Esophagus squamous epithelium (tissue), 4 donors: ENCODE measurements at regions not wholly inside any gene's neighbourhood (a gene's known extent, or its start where the extent isn't known, plus 50 kb on each side); places are given as distances from the start of the nearest gene placed in this dataset.

ENCODE experiments used
- CTCF ChIP-seq, 6 experiments: fragments of 450-650 bp in 4 of 6; fragments of 200-600 bp in 2 of 6; sonication (generic) in 2 of 6; IDR thresholded peaks; one replicate each; pipeline ENCODE4 v1.5.1; 2016 to 2019; ENCODE audit warnings: antibody characterized with exemption in 6 of 6, mild to moderate bottlenecking in 4 of 6, moderate library complexity in 4 of 6
- POLR2A ChIP-seq, 4 donors: fragments of 450-650 bp; IDR thresholded peaks; one replicate each; pipeline ENCODE4 v1.6.1; 2017; ENCODE audit warnings: antibody characterized with exemption in 4 of 4, mild to moderate bottlenecking in 4 of 4, moderate library complexity in 3 of 4

- TF ChIP-seq CTCF (IDR thresholded peaks at IDR 0.05) (no peak), POLR2A (IDR thresholded peaks at IDR 0.05) (no peak)
These were observed 335.4 kb upstream of the MDFIC2 start for GRCh38 chr3:70647823-70648222.
